Sciatic nerve (tissue), 2 donors: ENCODE measurements at regions not wholly inside any gene's neighbourhood (a gene's known extent, or its start where the extent isn't known, plus 50 kb on each side); places are given as distances from the start of the nearest gene placed in this dataset.
"Not testable (repeated sequence)": the region's sequence is repeated elsewhere in the genome, so short reads cannot be mapped to it uniquely, and the experiment has no call there.

ENCODE experiments used
- ATAC-seq: fragments of 200-7000 bp; cut with Tn5 transposase; one replicate; pipeline ENCODE4 v1.9.1; 2020; ENCODE audit warnings: mild to moderate bottlenecking, moderate library complexity
- DNase-seq: peaks from one replicate; pipeline ENCODE4 v3.0.0-alpha.2; 2020; ENCODE audit warnings: low spot score
- intact Hi-C: fragments of 100-400 bp; cut with DNase I; formaldehyde crosslinking; loops from one replicate; pipeline ENCODE4 v1.14.2; 2022
- donor health status: DM: no; HTN: no; CAD: no.
- donor health status: DM: no; HTN: no; CAD: no.

DNA sequence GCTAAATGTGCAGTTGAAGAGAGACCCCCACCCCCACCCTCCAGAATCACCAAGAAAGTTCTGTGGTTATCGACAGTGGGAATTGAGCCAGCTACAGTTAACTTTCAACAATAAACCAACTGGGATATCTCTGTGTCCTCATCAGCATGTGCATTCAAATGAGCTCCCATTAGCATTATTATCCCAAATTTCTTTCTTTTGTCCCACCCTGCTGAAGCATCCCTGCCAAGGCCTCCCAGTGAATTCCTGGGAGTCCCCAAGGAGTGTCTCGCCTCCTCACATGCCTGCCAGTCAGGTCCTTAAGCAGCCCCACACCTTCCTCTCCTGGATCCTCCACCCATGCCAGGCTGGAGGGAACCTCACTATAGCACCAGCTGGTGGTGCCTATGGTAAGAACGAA, 422.1 kb upstream of the HNRNPA3 start:
- DNase-seq: no peak
- ATAC-seq: no peak
- intact Hi-C loops: no loop called here

DNA sequence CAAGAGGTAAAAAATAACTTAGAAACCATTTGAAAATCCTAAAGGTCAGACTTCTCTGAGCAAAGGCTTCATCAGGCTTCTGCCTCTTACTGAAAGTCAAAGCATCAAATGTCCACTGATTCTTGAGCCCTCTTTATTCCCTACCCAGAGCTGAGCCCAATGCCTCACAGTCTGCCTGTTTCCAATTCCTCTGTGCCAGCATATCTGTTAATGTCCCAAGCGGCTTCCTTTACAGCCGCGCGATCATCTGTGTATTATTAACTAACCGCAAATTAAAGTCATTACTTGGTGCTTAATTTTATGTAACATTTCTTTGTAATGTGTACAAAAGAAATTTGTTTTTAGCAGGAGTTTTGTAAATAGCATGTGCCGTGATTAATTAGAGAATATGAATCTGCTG, 418.8 kb upstream of the HNRNPA3 start:
- intact Hi-C loops: no loop called here
- no peak for DNase-seq
- ATAC-seq: no peak

DNA sequence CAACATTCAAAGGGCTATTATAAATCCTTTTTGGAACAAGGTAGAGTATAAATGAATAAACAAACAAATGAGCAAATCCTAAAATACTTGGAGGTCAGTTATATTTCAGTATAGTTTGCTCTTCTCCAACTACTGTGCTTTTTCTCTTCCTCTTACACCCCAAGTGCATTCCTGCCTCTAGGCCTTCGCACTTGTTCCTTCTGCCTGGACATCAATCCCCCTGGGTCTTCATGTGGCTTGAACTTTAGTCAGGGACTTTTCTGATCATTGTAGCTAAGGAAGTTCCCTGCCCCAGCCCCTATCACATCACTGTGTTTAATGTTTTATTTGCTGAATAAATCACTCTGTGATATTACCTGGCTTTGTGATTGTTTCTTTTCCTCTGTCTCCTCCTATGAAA, 418.2 kb upstream of the HNRNPA3 start:
- intact Hi-C loops: no loop called here
- DNase-seq (no peak), ATAC-seq (no peak)

DNA sequence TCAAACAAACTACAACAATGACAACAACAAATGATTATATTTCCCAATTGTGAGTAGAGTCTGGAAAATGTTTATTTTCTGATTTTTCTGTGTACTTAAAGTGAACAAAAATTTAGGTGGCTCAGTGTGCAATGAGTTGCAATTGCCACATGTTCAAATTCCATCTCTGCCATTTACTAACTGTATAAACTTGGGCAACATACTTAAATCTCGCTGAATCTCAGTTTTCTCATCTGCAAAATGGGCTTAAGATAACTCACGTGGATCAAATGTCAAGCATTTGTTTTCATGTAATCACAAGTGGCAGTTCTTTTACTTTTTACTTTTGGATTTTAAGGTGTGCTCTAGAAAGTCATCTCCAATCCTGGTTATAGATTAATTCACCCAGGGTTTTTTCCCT, 416.8 kb upstream of the HNRNPA3 start:
- no peak for DNase-seq
- intact Hi-C loops: no loop called here
- no peak for ATAC-seq

DNA sequence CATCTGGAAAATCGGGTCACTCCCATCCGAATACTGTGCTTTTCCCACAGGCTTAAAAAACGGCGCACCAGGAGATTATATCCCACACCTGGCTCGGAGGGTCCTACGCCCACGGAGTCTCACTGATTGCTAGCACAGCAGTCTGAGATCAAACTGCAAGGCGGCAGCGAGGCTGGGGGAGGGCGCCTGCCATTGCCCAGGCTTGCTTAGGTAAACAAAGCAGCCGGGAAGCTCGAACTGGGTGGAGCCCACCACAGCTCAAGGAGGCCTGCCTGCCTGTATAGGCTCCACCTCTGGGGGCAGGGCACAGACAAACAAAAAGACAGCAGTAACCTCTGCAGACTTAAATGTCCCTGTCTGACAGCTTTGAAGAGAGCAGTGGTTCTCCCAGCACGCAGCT, 415.9 kb upstream of the HNRNPA3 start:
- DNase-seq, intact Hi-C loops, ATAC-seq: not testable (repeated sequence)

DNA sequence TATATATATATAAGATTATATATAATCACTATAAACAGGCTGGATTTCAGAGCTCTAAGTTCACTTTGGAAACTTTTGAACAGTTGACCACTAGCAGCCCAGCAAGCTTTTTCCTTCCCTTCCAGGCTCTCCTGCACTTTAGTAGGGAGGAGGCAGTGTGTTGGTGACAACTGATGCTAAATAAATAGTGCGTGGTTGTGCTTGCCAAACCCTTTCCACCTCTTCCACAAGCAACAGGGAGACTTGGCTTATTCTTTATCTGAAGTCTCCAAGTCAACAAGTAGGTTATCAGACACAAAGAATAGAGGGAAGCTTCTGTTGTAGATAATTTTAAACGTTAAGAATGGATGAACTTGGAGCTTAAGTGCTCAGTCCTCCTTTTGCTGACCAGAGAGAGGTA, 408.2 kb upstream of the HNRNPA3 start:
- intact Hi-C loops: no loop called here
- DNase-seq: no peak
- no peak for ATAC-seq

DNA sequence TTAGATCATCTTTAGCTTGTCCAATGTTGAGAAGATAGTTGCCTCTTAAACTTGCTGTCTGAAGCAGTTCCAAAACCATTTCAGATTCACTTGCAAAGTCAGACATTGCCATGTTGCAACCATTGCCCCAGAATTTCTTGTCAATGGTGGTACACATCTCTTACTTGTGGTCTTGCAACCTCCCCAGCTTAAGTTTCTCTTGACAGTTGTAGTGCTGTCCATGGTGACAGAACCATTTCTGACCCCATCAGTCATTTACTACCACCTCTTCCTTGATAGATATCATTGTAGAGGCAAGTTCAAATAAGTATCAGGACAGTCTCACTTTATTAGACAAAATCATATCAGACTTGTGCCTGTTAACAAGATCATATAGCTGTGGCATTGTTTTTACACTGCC, 407.2 kb upstream of the HNRNPA3 start:
- DNase-seq (no peak), ATAC-seq (no peak)
- intact Hi-C loops: no loop called here

DNA sequence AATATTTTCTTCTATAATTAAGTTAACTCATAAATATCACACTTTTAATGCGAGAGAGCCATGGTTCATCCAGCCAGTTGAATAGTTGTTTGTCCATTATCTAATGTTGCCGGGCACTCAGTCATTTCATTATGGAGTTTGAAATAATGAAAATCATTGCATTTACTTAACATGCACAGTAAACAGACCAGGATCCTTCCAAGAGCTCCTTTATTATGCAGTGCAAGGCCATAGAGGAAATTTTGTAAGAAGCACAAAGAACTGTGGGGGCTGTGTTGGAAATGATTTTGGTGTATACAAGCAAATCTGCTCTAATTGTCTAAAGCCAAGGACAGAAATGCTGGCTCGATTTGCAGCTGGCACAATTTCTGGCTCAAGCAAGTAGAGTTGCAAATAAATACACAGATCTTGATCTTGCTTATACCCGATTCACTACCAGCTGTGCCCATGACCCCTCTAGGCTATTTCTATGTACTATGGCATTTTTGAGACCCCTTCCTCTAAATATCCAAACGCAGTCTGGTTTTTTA, 400.3 kb upstream of the HNRNPA3 start:
- DNase-seq (no peak), ATAC-seq (no peak)
- intact Hi-C loops: no loop called here

DNA sequence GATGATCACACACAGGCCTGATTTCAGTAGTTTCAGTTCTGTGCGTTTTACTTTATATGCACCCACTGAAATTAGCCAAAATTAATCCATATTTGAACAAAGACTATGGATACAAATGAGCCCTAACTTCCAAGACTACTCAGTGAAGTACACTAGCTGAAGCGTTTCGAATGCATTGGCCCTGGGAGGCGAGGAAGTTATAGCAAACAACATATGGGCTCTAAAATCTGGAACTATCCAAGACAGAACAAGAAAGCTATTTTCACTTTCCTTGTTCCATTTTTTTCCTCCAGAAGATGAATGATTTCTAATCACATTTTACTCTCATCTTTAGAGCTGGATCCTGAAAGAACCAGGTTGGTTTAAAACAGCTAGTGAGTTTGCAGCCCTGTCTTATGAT, 399.4 kb upstream of the HNRNPA3 start:
- DNase-seq (no peak), ATAC-seq (no peak)
- intact Hi-C loops: no loop called here

DNA sequence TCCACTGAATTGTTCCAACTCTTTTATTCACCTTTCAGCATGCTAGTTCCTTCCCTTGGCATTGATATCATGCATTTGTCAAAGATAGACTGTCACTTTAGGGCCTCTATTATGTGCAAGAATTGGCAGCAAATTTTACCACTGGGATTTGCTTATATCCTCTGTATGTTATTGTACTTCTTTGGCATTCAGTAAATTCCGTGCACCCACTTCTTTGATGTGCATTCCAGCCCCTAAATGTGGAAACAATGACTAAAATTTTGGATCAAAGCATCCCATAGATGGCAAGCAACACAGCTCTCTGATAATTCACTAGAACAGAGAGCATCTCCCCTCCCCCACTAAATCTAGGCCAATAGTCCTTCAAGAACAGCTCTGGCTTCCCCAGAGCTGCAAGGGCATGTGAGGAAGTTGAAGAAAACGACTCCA, 399.0 kb upstream of the HNRNPA3 start:
- ATAC-seq: no peak
- no peak for DNase-seq
- intact Hi-C loops: no loop called here

DNA sequence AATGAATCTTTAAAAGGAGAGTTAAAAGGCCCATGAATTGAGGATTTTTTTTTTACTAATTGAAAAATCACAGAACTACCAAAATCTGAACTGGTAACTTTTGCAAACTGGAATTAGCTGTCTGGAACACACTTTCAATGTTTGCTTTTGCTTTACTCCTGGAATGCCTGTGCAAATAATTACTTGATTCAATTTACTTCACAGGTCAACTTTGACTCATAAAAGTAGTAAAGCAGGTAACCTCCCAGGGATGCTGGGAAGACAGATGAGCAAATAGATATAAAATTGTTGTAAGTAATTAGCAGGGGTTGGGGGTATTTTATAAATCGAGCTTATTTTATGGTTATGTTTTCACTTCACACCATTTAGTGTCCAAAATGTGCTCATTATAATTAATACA, 398.3 kb upstream of the HNRNPA3 start:
- ATAC-seq (no peak), DNase-seq (no peak)
- intact Hi-C loops: no loop called here

DNA sequence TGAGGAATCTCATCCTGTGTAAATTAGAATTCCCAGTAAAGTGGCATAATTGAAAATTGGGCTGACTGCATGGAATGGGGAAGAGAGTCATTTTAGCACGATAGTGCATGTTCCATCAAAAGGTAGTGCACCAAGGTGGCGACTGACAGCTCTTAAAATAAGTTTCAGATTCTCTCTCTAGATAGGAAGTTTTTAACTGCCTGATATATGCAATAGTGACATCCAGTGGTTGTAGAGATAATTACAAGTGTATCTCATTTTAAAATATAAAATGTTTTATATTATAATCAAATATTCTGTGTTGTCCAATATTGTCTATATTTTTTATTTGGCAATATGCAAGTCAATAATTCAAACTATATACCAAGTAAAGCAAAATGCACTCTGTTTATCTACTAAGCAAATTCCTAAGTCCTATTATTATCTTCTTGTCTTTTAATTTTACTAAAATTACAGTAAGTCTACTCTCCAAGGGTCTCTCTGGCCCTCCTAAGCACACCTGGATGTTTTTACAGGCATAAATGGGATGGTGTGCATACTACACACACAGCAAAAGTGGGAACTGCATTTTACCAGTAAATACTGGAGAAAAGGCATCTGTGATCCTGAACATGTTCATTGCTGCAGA, 397.7 kb upstream of the HNRNPA3 start:
- ATAC-seq: no peak
- no peak for DNase-seq
- intact Hi-C loops: no loop called here

DNA sequence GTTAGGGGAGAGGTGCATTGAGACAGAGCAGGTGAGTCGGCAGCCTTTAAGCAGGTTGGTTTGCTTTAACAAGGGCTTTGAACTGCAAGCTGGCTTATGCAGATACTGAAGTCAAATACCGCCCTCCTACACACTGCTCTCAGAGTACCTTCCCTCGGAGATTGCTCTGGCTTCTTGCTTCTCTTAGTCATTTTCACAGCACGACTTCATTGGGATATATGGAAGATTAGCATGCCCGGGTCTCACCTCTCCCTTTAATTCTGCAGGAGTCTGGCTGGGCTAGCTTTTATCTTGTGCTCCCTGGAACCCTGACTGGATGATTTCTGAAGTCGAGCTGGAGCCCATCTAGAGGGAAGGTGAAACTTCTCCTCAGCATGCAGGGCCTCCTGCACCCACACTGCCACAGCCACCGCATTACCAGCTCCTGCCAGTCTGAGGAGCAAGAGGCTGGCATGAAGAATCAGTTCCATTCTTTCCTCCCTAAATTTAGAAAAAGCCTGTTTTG, 395.5 kb upstream of the HNRNPA3 start:
- intact Hi-C loops: no loop called here
- no peak for ATAC-seq
- no peak for DNase-seq

DNA sequence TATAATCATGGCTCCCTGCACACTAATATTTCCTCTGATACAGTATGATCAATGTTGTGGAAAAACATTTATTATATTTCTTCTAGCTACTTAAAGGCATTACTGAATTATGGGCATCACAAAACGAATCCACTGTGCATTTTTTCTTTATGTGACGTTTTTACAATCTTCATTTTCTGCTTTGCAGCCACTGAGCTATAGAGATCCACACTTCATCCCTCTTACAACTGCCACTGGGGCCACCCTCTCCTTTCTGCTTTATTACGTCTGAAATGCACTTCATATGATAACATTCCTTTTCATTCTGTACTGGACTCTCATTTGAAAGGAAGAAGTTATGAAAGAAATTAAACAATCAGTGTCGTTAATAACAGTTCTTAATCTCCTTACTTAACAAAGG, 394.5 kb upstream of the HNRNPA3 start:
- DNase-seq: no peak
- intact Hi-C loops: no loop called here
- ATAC-seq: no peak

DNA sequence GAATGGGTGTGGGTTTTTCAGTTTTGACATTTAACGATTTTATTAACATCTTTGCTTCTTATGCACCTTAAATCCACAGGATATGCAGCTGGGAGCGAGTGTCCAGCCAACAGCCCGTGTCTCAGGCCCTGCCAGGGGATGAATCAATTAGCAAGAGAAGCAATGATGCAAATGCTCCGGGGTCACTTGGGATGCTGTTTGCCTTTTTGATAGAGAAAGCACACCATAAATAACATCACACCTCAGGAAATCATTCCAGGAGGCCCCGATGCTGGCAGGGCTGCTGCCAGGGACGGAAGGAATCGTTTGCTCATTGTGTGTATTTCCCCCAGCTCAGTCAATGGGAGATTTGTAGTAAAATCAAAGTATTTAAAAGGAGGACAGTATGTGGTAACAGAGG, 394.0 kb upstream of the HNRNPA3 start:
- intact Hi-C loops: no loop called here
- ATAC-seq (no peak), DNase-seq (no peak)

DNA sequence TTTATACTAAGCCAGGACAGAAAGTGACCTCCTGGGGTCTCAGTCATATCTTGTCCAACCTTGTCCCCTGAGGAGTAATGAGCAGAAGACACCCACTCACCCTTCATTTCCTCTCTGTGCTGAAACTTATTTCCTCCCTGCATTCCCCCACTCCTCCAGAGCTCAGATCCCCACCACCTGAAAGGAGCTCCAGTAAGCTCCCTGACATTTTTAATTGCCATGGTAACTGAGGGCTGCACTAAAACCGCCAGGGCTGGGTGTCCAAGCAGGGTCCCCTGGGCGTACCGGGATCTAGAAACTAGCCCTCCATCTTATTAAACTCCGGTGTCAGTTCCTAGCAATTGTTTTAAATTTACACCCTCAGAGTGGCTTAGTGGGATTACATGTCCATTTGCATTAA, 393.3 kb upstream of the HNRNPA3 start:
- ATAC-seq (no peak), DNase-seq (no peak)
- intact Hi-C loops: no loop called here

DNA sequence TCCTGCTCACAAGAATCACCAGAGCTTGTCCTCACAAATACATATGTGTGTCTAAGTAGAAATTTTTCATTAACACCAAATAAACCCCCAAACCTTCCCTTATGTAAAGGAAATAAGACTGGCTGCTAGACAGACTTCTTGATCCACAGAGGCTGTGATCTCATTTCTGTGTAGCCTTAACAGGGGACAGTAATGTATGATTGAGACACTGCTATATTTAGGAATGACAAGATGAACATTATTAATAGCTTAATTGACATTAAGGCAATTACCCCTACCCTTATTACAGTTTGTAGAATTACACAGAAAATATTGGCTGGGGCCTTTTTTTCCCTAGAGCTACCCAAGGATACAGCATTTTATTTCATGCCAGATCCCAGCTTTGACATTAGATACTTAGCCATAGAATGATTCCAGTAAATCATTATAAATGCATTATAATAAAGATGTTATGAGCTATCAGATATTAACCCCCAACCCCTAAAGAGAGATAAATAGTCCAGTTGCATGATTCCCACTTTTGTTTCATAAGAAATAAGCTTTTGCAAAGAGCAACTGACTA, 392.1 kb upstream of the HNRNPA3 start:
- DNase-seq: no peak
- intact Hi-C loops: no loop called here
- ATAC-seq: no peak

DNA sequence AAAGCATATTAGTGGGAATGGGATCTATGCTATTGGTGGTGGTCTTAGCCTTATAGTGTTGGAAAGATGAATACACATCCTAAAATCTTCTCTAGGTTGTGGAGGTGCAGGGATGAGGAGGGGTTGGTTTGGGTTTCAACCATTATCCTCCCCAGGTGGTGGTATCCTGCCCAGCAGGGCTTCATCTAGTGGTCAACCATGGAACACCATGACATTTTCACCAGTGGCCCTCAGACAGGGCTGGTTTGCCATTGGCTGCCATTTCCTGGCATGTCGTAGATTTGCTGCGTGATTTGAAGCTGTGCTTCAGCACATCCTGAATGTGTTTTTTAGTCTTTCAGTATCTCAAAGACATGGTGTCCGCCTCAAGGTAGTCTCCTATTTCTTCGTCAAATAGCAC, 391.2 kb upstream of the HNRNPA3 start:
- intact Hi-C loops: no loop called here
- DNase-seq: no peak
- no peak for ATAC-seq

DNA sequence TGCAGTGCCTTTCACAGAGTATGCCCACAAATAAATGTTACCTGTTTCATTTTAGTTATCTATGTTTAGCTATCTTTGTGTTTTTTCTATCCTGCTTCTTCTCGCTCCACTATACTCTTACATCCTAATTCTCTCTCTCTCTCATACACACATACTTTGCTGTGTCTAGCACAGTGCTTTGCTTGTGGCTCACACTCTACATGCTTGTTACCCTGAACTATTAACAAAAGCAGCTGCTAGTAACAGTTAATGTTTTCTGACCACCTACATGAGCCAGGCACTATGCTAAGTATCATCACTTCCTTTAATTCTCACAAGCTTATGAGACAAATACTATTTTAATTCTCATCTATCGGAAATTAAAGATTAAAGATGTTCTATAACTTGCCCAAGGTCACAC, 390.5 kb upstream of the HNRNPA3 start:
- no peak for ATAC-seq
- no peak for DNase-seq
- intact Hi-C loops: no loop called here

DNA sequence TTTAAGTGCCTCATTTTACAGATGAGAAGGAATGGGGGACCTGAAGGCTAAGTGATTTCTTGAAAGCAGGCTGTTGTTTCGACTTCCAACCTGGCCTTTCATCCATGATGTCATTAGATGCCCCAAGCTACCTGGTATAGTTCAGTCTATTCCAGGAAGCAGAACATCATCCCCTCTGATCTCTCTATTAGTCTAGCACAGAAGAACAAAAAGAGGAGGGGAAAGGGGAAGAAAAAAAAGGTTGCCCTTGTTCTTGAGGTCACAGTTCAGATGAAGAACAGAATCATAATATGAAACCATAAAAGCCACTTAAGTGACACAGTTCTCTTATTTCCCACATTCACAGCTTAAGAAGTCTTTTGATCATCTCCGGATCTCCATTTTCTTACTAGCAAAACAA, 386.2 kb upstream of the HNRNPA3 start:
- ATAC-seq (no peak), DNase-seq (no peak)
- intact Hi-C loops: no loop called here
